ENCODE measurements at regions not wholly inside any gene's neighbourhood (a gene's known extent, or its start where the extent isn't known, plus 50 kb on each side); places are given as distances from the start of the nearest gene placed in this dataset.

DNA sequence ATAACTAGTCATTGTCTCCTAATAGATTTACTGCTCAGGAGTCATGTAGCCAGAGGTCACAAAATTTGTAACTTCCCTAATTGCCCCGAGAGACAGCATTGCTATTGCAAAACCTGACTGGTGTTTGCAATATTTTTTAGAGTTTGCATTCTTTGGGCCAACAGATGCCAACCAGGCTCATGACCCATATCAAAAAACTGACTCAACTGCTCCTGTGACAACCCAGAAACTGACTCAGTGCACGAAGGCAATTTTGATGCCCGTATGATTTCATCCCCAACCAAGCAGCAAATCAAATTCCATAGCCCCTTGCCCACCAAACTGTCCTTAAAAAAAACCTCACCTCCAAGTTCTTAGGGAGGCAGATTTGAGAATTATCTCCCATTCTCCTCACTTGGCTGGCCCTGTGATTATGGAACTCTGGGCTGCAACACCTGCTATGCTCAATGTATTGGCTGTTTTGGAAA, 951.3 kb downstream of the TSN start (continued):
- TF ChIP-seq, protein P1, sequence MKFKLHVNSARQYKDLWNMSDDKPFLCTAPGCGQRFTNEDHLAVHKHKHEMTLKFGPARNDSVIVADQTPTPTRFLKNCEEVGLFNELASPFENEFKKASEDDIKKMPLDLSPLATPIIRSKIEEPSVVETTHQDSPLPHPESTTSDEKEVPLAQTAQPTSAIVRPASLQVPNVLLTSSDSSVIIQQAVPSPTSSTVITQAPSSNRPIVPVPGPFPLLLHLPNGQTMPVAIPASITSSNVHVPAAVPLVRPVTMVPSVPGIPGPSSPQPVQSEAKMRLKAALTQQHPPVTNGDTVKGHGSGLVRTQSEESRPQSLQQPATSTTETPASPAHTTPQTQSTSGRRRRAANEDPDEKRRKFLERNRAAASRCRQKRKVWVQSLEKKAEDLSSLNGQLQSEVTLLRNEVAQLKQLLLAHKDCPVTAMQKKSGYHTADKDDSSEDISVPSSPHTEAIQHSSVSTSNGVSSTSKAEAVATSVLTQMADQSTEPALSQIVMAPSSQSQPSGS (IDR thresholded peaks at IDR 0.05; ENCODE audit: low read length), result no peak
